ENCODE measurements at regions not wholly inside any gene's neighbourhood (a gene's known extent, or its start where the extent isn't known, plus 50 kb on each side); places are given as distances from the start of the nearest gene placed in this dataset.

- CTCF ChIA-PET = no interaction called here
- no peak for ATAC-seq
- Mint-ChIP-seq H3K4me3 (no peak overlapping the region), H3K9me3 (no peaks in the 10 kb centered on the region), H3K36me3 (ENCODE audit: low read depth) (no peaks in the 10 kb centered on the region), H3K27ac (no peak overlapping the region), H3K27me3 (no peaks in the 10 kb centered on the region), H3K4me1 (ENCODE audit: low read depth) (no peaks in the 10 kb centered on the region)
- TF ChIP-seq, protein P1, sequence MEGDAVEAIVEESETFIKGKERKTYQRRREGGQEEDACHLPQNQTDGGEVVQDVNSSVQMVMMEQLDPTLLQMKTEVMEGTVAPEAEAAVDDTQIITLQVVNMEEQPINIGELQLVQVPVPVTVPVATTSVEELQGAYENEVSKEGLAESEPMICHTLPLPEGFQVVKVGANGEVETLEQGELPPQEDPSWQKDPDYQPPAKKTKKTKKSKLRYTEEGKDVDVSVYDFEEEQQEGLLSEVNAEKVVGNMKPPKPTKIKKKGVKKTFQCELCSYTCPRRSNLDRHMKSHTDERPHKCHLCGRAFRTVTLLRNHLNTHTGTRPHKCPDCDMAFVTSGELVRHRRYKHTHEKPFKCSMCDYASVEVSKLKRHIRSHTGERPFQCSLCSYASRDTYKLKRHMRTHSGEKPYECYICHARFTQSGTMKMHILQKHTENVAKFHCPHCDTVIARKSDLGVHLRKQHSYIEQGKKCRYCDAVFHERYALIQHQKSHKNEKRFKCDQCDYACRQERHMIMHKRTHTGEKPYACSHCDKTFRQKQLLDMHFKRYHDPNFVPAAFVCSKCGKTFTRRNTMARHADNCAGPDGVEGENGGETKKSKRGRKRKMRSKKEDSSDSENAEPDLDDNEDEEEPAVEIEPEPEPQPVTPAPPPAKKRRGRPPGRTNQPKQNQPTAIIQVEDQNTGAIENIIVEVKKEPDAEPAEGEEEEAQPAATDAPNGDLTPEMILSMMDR (IDR thresholded peaks at IDR 0.05) = no peak
- POLR2A ChIA-PET = no interaction called here
- intact Hi-C loops (cut with micrococcal nuclease) = no loop called here
- DNase-seq = no peak
Measured at GRCh38 chr5:4511996-4512656, 628.0 kb upstream of the ADAMTS16 start.

- CTCF ChIA-PET = no interaction called here
- ATAC-seq (no peak), DNase-seq (no peak)
- Mint-ChIP-seq H3K9me3 (no peaks in the 10 kb centered on the region), H3K27me3 (no peaks in the 10 kb centered on the region), H3K27ac (no peak overlapping the region), H3K36me3 (ENCODE audit: low read depth) (no peaks in the 10 kb centered on the region), H3K4me1 (ENCODE audit: low read depth) (no peaks in the 10 kb centered on the region), H3K4me3 (no peak overlapping the region)
- POLR2A ChIA-PET = no interaction called here
- TF ChIP-seq, protein P1 (IDR thresholded peaks at IDR 0.05) = no peak
- intact Hi-C loops (cut with micrococcal nuclease) = no loop called here
Measured at GRCh38 chr5:4513381-4513780, 626.7 kb upstream of the ADAMTS16 start.

GRCh38 chr5:4514067-4514648 is 626.0 kb upstream of the ADAMTS16 start:
- no peak for DNase-seq
- H3K27ac Mint-ChIP-seq = no peak overlapping the region
- no peaks in the 10 kb centered on the region for H3K27me3 Mint-ChIP-seq
- H3K36me3 Mint-ChIP-seq (ENCODE audit: low read depth) = no peaks in the 10 kb centered on the region
- TF ChIP-seq, protein P1 (IDR thresholded peaks at IDR 0.05) = no peak
- H3K4me1 Mint-ChIP-seq (ENCODE audit: low read depth) = no peaks in the 10 kb centered on the region
- H3K4me3 Mint-ChIP-seq = no peak overlapping the region
- ATAC-seq = no peak
- CTCF ChIA-PET = no interaction called here
- H3K9me3 Mint-ChIP-seq = no peaks in the 10 kb centered on the region
- POLR2A ChIA-PET = no interaction called here
- intact Hi-C loops (cut with micrococcal nuclease) = no loop called here

- no peaks in the 10 kb centered on the region for H3K27me3 Mint-ChIP-seq
- no peaks in the 10 kb centered on the region for H3K36me3 Mint-ChIP-seq (ENCODE audit: low read depth)
- ChIA-PET POLR2A (no interaction called here), CTCF (no interaction called here)
- H3K4me3 Mint-ChIP-seq = no peak overlapping the region
- no peak overlapping the region for H3K27ac Mint-ChIP-seq
- TF ChIP-seq, protein P1 (IDR thresholded peaks at IDR 0.05) = no peak
- intact Hi-C loops (cut with micrococcal nuclease) = no loop called here
- peaks cover 4% of the 10 kb centered on the region for H3K9me3 Mint-ChIP-seq
- DNase-seq = no peak
- no peak for ATAC-seq
- H3K4me1 Mint-ChIP-seq (ENCODE audit: low read depth) = no peaks in the 10 kb centered on the region
Measured at GRCh38 chr5:4518903-4519672, 621.0 kb upstream of the ADAMTS16 start.

- intact Hi-C loops (cut with micrococcal nuclease) = no loop called here
- Mint-ChIP-seq H3K27me3 (no peaks in the 10 kb centered on the region), H3K4me3 (no peak overlapping the region), H3K36me3 (ENCODE audit: low read depth) (no peaks in the 10 kb centered on the region), H3K9me3 (peaks cover 4% of the 10 kb centered on the region), H3K27ac (no peak overlapping the region), H3K4me1 (ENCODE audit: low read depth) (no peaks in the 10 kb centered on the region)
- ATAC-seq (no peak), DNase-seq (no peak)
- ChIA-PET CTCF (no interaction called here), POLR2A (no interaction called here)
- TF ChIP-seq, protein P1 (IDR thresholded peaks at IDR 0.05) = no peak
Measured at GRCh38 chr5:4520559-4520958, 619.6 kb upstream of the ADAMTS16 start.
